IMR-90 (cell line): ENCODE measurements at regions not wholly inside any gene's neighbourhood (a gene's known extent, or its start where the extent isn't known, plus 50 kb on each side); places are given as distances from the start of the nearest gene placed in this dataset.

Experiments used
- ATAC-seq: fragments of 200-7000 bp; cut with Tn5 transposase; 2 replicates; pipeline ENCODE4 v1.9.1; 2020; ENCODE audit warnings: low read depth, mild to moderate bottlenecking, moderate library complexity
- BruUV-seq: library from RNA; stranded (reverse); fragments of 400-500 nt; replicated peaks from 2 replicates; lab custom pipeline; 2021; lab: Mats Ljungman, UMichigan
- CTCF ChIA-PET: fragments of 300-600 bp; formaldehyde crosslinking; extraction: SDS; loops from one replicate; lab custom pipeline; 2021; ENCODE audit warnings: antibody characterized with exemption; lab: Yijun Ruan, JAX
- POLR2A ChIA-PET: fragments of 300-600 bp; sonication (Branson Sonifier 250); formaldehyde crosslinking; loops from one replicate; lab custom pipeline; 2022; ENCODE audit warnings: antibody characterized with exemption; ENCODE audit not compliant: unreplicated experiment; lab: Charles Lee
- DNase-seq: peaks from one replicate; pipeline ENCODE4 v3.0.0; 2013
- H2AFZ ChIP-seq: replicated peaks from 2 replicates; pipeline ENCODE3; 2013; ENCODE audit warnings: low read length, mild to moderate bottlenecking; ENCODE audit not compliant: poor library complexity
- H2AK5ac ChIP-seq: 2 replicates; pipeline ENCODE4 v1.6.1; 2013; ENCODE audit warnings: low read depth, low read length, inconsistent platforms
- H2AK9ac ChIP-seq: replicated peaks from 2 replicates; pipeline ENCODE3; 2013; ENCODE audit warnings: mild to moderate bottlenecking, low read depth, low read length, moderate library complexity; ENCODE audit not compliant: poor library complexity
- H2BK120ac ChIP-seq: 2 replicates; pipeline ENCODE4 v1.6.1; 2013; ENCODE audit warnings: low read depth, low read length, inconsistent platforms
- H2BK15ac ChIP-seq: 3 replicates; pipeline ENCODE4 v1.6.1; 2013; ENCODE audit warnings: low read depth, low read length, inconsistent platforms
- H2BK20ac ChIP-seq: 2 replicates; pipeline ENCODE4 v1.6.1; 2013; ENCODE audit warnings: low read depth, mild to moderate bottlenecking, inconsistent platforms, low read length, moderate library complexity
- H2BK5ac ChIP-seq: 2 replicates; pipeline ENCODE4 v1.6.1; 2013; ENCODE audit warnings: mild to moderate bottlenecking, low read depth, low read length, inconsistent platforms; ENCODE audit not compliant: poor library complexity, severe bottlenecking
- H3K14ac ChIP-seq: replicated peaks from 2 replicates; pipeline ENCODE4 v1.6.1; 2013; ENCODE audit warnings: low read depth, low read length, inconsistent platforms
- H3K18ac ChIP-seq: 2 replicates; pipeline ENCODE4 v1.6.1; 2013; ENCODE audit warnings: low read depth, low read length, control low read depth
- H3K23ac ChIP-seq: 2 replicates; pipeline ENCODE4 v1.6.1; 2013; ENCODE audit warnings: low read depth, low read length, inconsistent platforms
- H3K27ac ChIP-seq: 2 replicates; pipeline ENCODE4 v1.5.1; 2013; ENCODE audit warnings: mild to moderate bottlenecking, control low read depth, low read length; ENCODE audit not compliant: insufficient read depth
- H3K27me3 ChIP-seq: 2 replicates; pipeline ENCODE4 v1.6.1; 2013; ENCODE audit warnings: low read length; ENCODE audit not compliant: control insufficient read depth, insufficient read depth
- H3K36me3 ChIP-seq: 2 replicates; pipeline ENCODE4 v1.6.1; 2013; ENCODE audit warnings: low read length, mixed read lengths; ENCODE audit not compliant: control insufficient read depth, insufficient read depth
- H3K4ac ChIP-seq: 2 replicates; pipeline ENCODE4 v1.6.1; 2013; ENCODE audit warnings: low read depth, low read length, inconsistent platforms
- H3K4me1 ChIP-seq: 2 replicates; pipeline ENCODE4 v1.6.1; 2013; ENCODE audit warnings: low read length, mixed read lengths; ENCODE audit not compliant: control insufficient read depth, insufficient read depth
- H3K4me2 ChIP-seq: 2 replicates; pipeline ENCODE4 v1.6.1; 2013; ENCODE audit warnings: low read depth, mild to moderate bottlenecking, control low read depth, low read length, moderate library complexity
- H3K4me3 ChIP-seq: 2 replicates; pipeline ENCODE4 v1.5.1; 2013; ENCODE audit warnings: low read depth, mild to moderate bottlenecking, control low read depth, low read length, moderate library complexity; ENCODE audit not compliant: insufficient read depth
- H3K56ac ChIP-seq: 2 replicates; pipeline ENCODE4 v1.6.1; 2013; ENCODE audit warnings: low read length, inconsistent platforms; ENCODE audit not compliant: insufficient read depth; ENCODE audit errors: extremely low read depth
- H3K79me1 ChIP-seq, 2 experiments: 2 replicates each; pipeline ENCODE4 v1.6.1; 2013; ENCODE audit warnings: low read length in 2 of 2, inconsistent platforms in 1 of 2, low read depth in 1 of 2
- H3K9ac ChIP-seq: 2 replicates; pipeline ENCODE4 v1.6.1; 2013; ENCODE audit warnings: low read depth, low read length, control low read depth
- H3K9me1 ChIP-seq: 2 replicates; pipeline ENCODE4 v1.6.1; 2013; ENCODE audit warnings: low read length, inconsistent platforms; ENCODE audit not compliant: insufficient read depth
- H3K9me3 ChIP-seq: 2 replicates; pipeline ENCODE4 v1.6.1; 2013; ENCODE audit warnings: low read length; ENCODE audit not compliant: control insufficient read depth, insufficient read depth
- H4K20me1 ChIP-seq: 2 replicates; pipeline ENCODE4 v1.6.1; 2013; ENCODE audit warnings: low read length, inconsistent platforms; ENCODE audit not compliant: insufficient read depth
- H4K5ac ChIP-seq: 2 replicates; pipeline ENCODE4 v1.6.1; 2013; ENCODE audit warnings: mild to moderate bottlenecking, low read depth, low read length, control low read depth
- H4K8ac ChIP-seq, 2 experiments: 2 replicates each; pipeline ENCODE4 v1.6.1; 2013; ENCODE audit warnings: low read depth in 2 of 2, low read length in 2 of 2, control low read depth in 1 of 2, inconsistent platforms in 1 of 2
- H4K91ac ChIP-seq: 2 replicates; pipeline ENCODE4 v1.6.1; 2013; ENCODE audit warnings: low read depth, low read length, inconsistent platforms; ENCODE audit not compliant: insufficient read depth
- BHLHE40 ChIP-seq: fragments of 150-350 bp; IDR thresholded peaks from 2 replicates; pipeline ENCODE4 v1.6.1; 2016; ENCODE audit warnings: mild to moderate bottlenecking, low read depth, low read length
- CEBPB ChIP-seq: IDR thresholded peaks from 2 replicates; pipeline ENCODE4 v1.6.1; 2012; ENCODE audit warnings: low read depth, low read length, improper control_type of control experiment
- CHD1 ChIP-seq: IDR thresholded peaks from 2 replicates; pipeline ENCODE4 v1.6.1; 2012; ENCODE audit warnings: low read depth, low read length, improper control_type of control experiment
- FOS ChIP-seq: fragments of 150-350 bp; IDR thresholded peaks from 2 replicates; pipeline ENCODE4 v1.6.1; 2016; ENCODE audit warnings: low read depth, low read length
- MAFK ChIP-seq: IDR thresholded peaks from 2 replicates; pipeline ENCODE4 v1.6.1; 2012; ENCODE audit warnings: low read depth, low read length, improper control_type of control experiment
- MAZ ChIP-seq: IDR thresholded peaks from 2 replicates; pipeline ENCODE4 v1.6.1; 2012; ENCODE audit warnings: low read depth, mild to moderate bottlenecking, low read length, improper control_type of control experiment, moderate library complexity, borderline replicate concordance
- MXI1 ChIP-seq: IDR thresholded peaks from 2 replicates; pipeline ENCODE4 v1.6.1; 2012; ENCODE audit warnings: low read depth, mild to moderate bottlenecking, low read length, moderate library complexity, borderline replicate concordance
- NFE2L2 ChIP-seq: fragments of 150-350 bp; IDR thresholded peaks from 2 replicates; pipeline ENCODE4 v1.6.1; 2016; ENCODE audit warnings: low read depth, mild to moderate bottlenecking, low read length
- POLR2A ChIP-seq: IDR thresholded peaks from 2 replicates; pipeline ENCODE4 v1.6.1; 2012; ENCODE audit warnings: mild to moderate bottlenecking, low read depth, low read length
- RAD21 ChIP-seq: IDR thresholded peaks from 2 replicates; pipeline ENCODE4 v1.6.1; 2012; ENCODE audit warnings: low read length, improper control_type of control experiment
- RCOR1 ChIP-seq: IDR thresholded peaks from 2 replicates; pipeline ENCODE4 v1.6.1; 2012; ENCODE audit warnings: mild to moderate bottlenecking, low read length, improper control_type of control experiment; ENCODE audit not compliant: insufficient replicate concordance
- SMC3 ChIP-seq: fragments of 150-350 bp; IDR thresholded peaks from 2 replicates; pipeline ENCODE4 v1.6.1; 2016; ENCODE audit warnings: low read depth, mild to moderate bottlenecking, antibody characterized with exemption, low read length, moderate library complexity
- WGBS, 2 experiments: methylation state at CpG; one replicate each; pipeline versions ENCODE4 v1.1.5 to v1.1.7; 2013; ENCODE audit warnings: missing lambda C conversion rate in 2 of 2; ENCODE audit not compliant: insufficient read length in 1 of 2; ENCODE audit errors: extremely low coverage in 2 of 2; 5-methylcytosine and 5-hydroxymethylcytosine counted together
- dilution Hi-C: fragments of 300-500 bp; cut with HindIII; formaldehyde crosslinking; loops from one replicate; pipeline ENCODE4 v1.14.3; 2018; ENCODE audit warnings: low sequenced_read_pairs; ENCODE audit not compliant: unreplicated experiment
- in situ Hi-C: fragments of 300-500 bp; cut with MboI; formaldehyde crosslinking; loops from 3 replicates; pipeline ENCODE4 v1.14.3; 2019; ENCODE audit warnings: low sequenced_read_pairs, inconsistent platforms, mixed read lengths
- intact Hi-C: fragments of 100-400 bp; cut with micrococcal nuclease; formaldehyde crosslinking; loops from 2 replicates; pipeline ENCODE4 v1.10.0; 2022
- TF ChIP-seq, protein P1 (sequence below): conservative IDR thresholded peaks from 2 replicates; pipeline ENCODE4 v1.5.1; 2012; ENCODE audit warnings: mild to moderate bottlenecking, low read depth, low read length, improper control_type of control experiment
- TF ChIP-seq, protein P2 (sequence below): fragments of 150-350 bp; IDR thresholded peaks from 2 replicates; pipeline ENCODE4 v1.6.1; 2016; ENCODE audit warnings: low read depth, mild to moderate bottlenecking, low read length, moderate library complexity, borderline replicate concordance
- TF ChIP-seq, protein P3 (sequence below): fragments of 150-350 bp; IDR thresholded peaks from 2 replicates; pipeline ENCODE4 v1.6.1; 2017; ENCODE audit warnings: mild to moderate bottlenecking, antibody characterized with exemption, low read length, low read depth

DNA sequence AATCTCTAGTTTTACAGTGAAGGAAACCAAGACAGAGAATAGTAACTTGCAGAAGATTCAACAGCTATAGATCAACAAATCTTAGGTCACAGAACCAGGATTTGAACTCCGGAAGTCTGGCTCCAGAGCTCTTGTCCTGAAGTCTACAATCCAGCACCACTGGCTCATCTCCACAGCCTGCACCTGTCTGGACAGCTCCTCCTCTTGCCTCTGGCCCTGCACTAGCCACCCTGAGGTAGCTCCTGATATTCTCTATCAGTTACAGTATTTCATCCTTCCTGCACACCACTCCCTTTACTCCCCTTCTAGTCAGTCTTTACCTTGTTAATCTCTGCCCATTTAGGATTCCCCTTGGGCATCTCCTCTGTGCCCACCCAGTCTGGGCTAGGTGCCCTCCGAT lies 58.1 kb upstream of the LNX1 start:
- no peak overlapping the region for H2AK5ac ChIP-seq
- ATAC-seq (no peak), DNase-seq (no peak)
- 0 out of 3 replicates have a peak overlapping the region, but pooled peaks have one; percentile 16 for H2BK15ac ChIP-seq
- H3K27me3 ChIP-seq, result no peaks in the 10 kb centered on the region
- ChIA-PET POLR2A (no interaction called here), CTCF (no interaction called here)
- H3K4me3 ChIP-seq, result no peak overlapping the region
- dilution Hi-C loops (no loop called here), in situ Hi-C loops (no loop called here), intact Hi-C loops (no loop called here)
- H2AFZ ChIP-seq, result no peak overlapping the region
- no peak overlapping the region for H3K9ac ChIP-seq
- 0 out of 2 replicates have a peak overlapping the region, but pooled peaks have one; percentile 16 for H4K91ac ChIP-seq
- TF ChIP-seq RCOR1, result no peak
- TF ChIP-seq, protein P1, sequence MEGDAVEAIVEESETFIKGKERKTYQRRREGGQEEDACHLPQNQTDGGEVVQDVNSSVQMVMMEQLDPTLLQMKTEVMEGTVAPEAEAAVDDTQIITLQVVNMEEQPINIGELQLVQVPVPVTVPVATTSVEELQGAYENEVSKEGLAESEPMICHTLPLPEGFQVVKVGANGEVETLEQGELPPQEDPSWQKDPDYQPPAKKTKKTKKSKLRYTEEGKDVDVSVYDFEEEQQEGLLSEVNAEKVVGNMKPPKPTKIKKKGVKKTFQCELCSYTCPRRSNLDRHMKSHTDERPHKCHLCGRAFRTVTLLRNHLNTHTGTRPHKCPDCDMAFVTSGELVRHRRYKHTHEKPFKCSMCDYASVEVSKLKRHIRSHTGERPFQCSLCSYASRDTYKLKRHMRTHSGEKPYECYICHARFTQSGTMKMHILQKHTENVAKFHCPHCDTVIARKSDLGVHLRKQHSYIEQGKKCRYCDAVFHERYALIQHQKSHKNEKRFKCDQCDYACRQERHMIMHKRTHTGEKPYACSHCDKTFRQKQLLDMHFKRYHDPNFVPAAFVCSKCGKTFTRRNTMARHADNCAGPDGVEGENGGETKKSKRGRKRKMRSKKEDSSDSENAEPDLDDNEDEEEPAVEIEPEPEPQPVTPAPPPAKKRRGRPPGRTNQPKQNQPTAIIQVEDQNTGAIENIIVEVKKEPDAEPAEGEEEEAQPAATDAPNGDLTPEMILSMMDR, result no peak
- TF ChIP-seq CHD1, result no peak
- TF ChIP-seq MAZ, result no peak
- TF ChIP-seq, protein P2, sequence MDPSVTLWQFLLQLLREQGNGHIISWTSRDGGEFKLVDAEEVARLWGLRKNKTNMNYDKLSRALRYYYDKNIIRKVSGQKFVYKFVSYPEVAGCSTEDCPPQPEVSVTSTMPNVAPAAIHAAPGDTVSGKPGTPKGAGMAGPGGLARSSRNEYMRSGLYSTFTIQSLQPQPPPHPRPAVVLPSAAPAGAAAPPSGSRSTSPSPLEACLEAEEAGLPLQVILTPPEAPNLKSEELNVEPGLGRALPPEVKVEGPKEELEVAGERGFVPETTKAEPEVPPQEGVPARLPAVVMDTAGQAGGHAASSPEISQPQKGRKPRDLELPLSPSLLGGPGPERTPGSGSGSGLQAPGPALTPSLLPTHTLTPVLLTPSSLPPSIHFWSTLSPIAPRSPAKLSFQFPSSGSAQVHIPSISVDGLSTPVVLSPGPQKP, result no peak
- TF ChIP-seq CEBPB, result no peak
- TF ChIP-seq, protein P3, sequence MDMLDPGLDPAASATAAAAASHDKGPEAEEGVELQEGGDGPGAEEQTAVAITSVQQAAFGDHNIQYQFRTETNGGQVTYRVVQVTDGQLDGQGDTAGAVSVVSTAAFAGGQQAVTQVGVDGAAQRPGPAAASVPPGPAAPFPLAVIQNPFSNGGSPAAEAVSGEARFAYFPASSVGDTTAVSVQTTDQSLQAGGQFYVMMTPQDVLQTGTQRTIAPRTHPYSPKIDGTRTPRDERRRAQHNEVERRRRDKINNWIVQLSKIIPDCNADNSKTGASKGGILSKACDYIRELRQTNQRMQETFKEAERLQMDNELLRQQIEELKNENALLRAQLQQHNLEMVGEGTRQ, result no peak
- no peak for TF ChIP-seq POLR2A
- TF ChIP-seq SMC3, result no peak
- TF ChIP-seq FOS, result no peak
- TF ChIP-seq RAD21, result no peak
- no peak for TF ChIP-seq NFE2L2
- no peak for TF ChIP-seq MXI1
- TF ChIP-seq MAFK, result no peak
- no peak for TF ChIP-seq BHLHE40
- no peak overlapping the region for H4K8ac ChIP-seq
- peak overlapping the region; percentile 36; the same call in 1 of the 2 replicates for H2BK120ac ChIP-seq
- H2AK9ac ChIP-seq, result no peak overlapping the region
- H3K18ac ChIP-seq, result no peak overlapping the region
- H3K9me1 ChIP-seq, result peaks cover 4% of the 10 kb centered on the region
- H4K5ac ChIP-seq, result no peak overlapping the region
- no peak overlapping the region for H3K4me2 ChIP-seq
- H3K27ac ChIP-seq, result no peak overlapping the region
- no peaks in the 10 kb centered on the region for H3K79me1 ChIP-seq
- no peak overlapping the region for H3K23ac ChIP-seq
- H3K36me3 ChIP-seq, result no peaks in the 10 kb centered on the region
- no peaks in the 10 kb centered on the region for H3K9me3 ChIP-seq
- no peak overlapping the region for H3K4ac ChIP-seq
- H2BK5ac ChIP-seq, result no peak overlapping the region
- peaks cover 10% of the 10 kb centered on the region for H3K4me1 ChIP-seq
- BruUV-seq, result no TSS peak
- no peak overlapping the region for H3K56ac ChIP-seq
- peak overlapping the region; percentile 30; the same call in 1 of the 2 replicates for H2BK20ac ChIP-seq
- 100% methylated on average over 1 of the region's 2 CpGs; no CpG with 5 or more reads in 1 of the 2 experiments for WGBS, 2 experiments
- H3K14ac ChIP-seq, result 0 out of 2 replicates have a peak overlapping the region, but pooled peaks have one; percentile 33
- H4K20me1 ChIP-seq, result no peaks in the 10 kb centered on the region
